ENCODE measurements at regions not wholly inside any gene's neighbourhood (a gene's known extent, or its start where the extent isn't known, plus 50 kb on each side); places are given as distances from the start of the nearest gene placed in this dataset.

GRCh38 chr3:167188592-167188991 is 191.5 kb downstream of the ZBBX start:
- Histone ChIP-seq H3K9me3 (replicated peaks; ENCODE audit: control insufficient read depth, low read depth, low read length) (no peaks in the 10 kb centered on the region), H3K4me1 (ENCODE audit: control insufficient read depth, insufficient read depth, low read length) (no peaks in the 10 kb centered on the region), H3K27me3 (ENCODE audit: control insufficient read depth, insufficient read depth, low read length) (no peaks in the 10 kb centered on the region), H3K27ac (ENCODE audit: low read length) (no peak overlapping the region), H3K4me3 (ENCODE audit: low read length) (no peak overlapping the region), H3K36me3 (ENCODE audit: control insufficient read depth, insufficient read depth, low read length) (no peaks in the 10 kb centered on the region)
- no peak for DNase-seq

GRCh38 chr3:167187221-167187620 is 192.9 kb downstream of the ZBBX start:
- Histone ChIP-seq H3K36me3 (ENCODE audit: control insufficient read depth, insufficient read depth, low read length) (no peaks in the 10 kb centered on the region), H3K27me3 (ENCODE audit: control insufficient read depth, insufficient read depth, low read length) (no peaks in the 10 kb centered on the region), H3K27ac (ENCODE audit: low read length) (no peak overlapping the region), H3K4me3 (ENCODE audit: low read length) (no peak overlapping the region), H3K4me1 (ENCODE audit: control insufficient read depth, insufficient read depth, low read length) (no peaks in the 10 kb centered on the region), H3K9me3 (replicated peaks; ENCODE audit: control insufficient read depth, low read depth, low read length) (no peaks in the 10 kb centered on the region)
- no peak for DNase-seq
- WGBS (ENCODE audit: insufficient coverage): no CpG with 5 or more reads among the region's 2 CpGs

GRCh38 chr3:167184511-167184910 is 195.6 kb downstream of the ZBBX start:
- WGBS (ENCODE audit: insufficient coverage): 100% methylated on average over 1 of the region's 3 CpGs
- no peaks in the 10 kb centered on the region for H3K27me3 ChIP-seq (ENCODE audit: control insufficient read depth, insufficient read depth, low read length)
- H3K27ac ChIP-seq (ENCODE audit: low read length): no peak overlapping the region
- no peak overlapping the region for H3K4me3 ChIP-seq (ENCODE audit: low read length)
- DNase-seq: no peak
- no peaks in the 10 kb centered on the region for H3K36me3 ChIP-seq (ENCODE audit: control insufficient read depth, insufficient read depth, low read length)
- H3K4me1 ChIP-seq (ENCODE audit: control insufficient read depth, insufficient read depth, low read length): no peaks in the 10 kb centered on the region
- no peaks in the 10 kb centered on the region for H3K9me3 ChIP-seq (replicated peaks; ENCODE audit: control insufficient read depth, low read depth, low read length)

GRCh38 chr3:167172377-167172776 is 207.7 kb downstream of the ZBBX start:
- no peak overlapping the region for H3K27ac ChIP-seq (ENCODE audit: low read length)
- no CpG with 5 or more reads among the region's 1 CpG for WGBS (ENCODE audit: insufficient coverage)
- peaks cover 4% of the 10 kb centered on the region for H3K4me1 ChIP-seq (ENCODE audit: control insufficient read depth, insufficient read depth, low read length)
- DNase-seq: no peak
- H3K9me3 ChIP-seq (replicated peaks; ENCODE audit: control insufficient read depth, low read depth, low read length): peaks cover 2% of the 10 kb centered on the region
- H3K27me3 ChIP-seq (ENCODE audit: control insufficient read depth, insufficient read depth, low read length): no peaks in the 10 kb centered on the region
- no peak overlapping the region for H3K4me3 ChIP-seq (ENCODE audit: low read length)
- H3K36me3 ChIP-seq (ENCODE audit: control insufficient read depth, insufficient read depth, low read length): no peaks in the 10 kb centered on the region

GRCh38 chr3:167167491-167167890 is 212.6 kb downstream of the ZBBX start:
- Histone ChIP-seq H3K27me3 (ENCODE audit: control insufficient read depth, insufficient read depth, low read length) (no peaks in the 10 kb centered on the region), H3K27ac (ENCODE audit: low read length) (no peak overlapping the region), H3K9me3 (replicated peaks; ENCODE audit: control insufficient read depth, low read depth, low read length) (no peaks in the 10 kb centered on the region), H3K4me3 (ENCODE audit: low read length) (no peak overlapping the region), H3K4me1 (ENCODE audit: control insufficient read depth, insufficient read depth, low read length) (peaks cover 5% of the 10 kb centered on the region), H3K36me3 (ENCODE audit: control insufficient read depth, insufficient read depth, low read length) (no peaks in the 10 kb centered on the region)
- 94% methylated on average over 2 of the region's 3 CpGs for WGBS (ENCODE audit: insufficient coverage)
- DNase-seq: no peak

GRCh38 chr3:167166594-167167253 is 213.4 kb downstream of the ZBBX start:
- no CpG with 5 or more reads among the region's 4 CpGs for WGBS (ENCODE audit: insufficient coverage)
- Histone ChIP-seq H3K4me3 (ENCODE audit: low read length) (no peak overlapping the region), H3K36me3 (ENCODE audit: control insufficient read depth, insufficient read depth, low read length) (no peaks in the 10 kb centered on the region), H3K9me3 (replicated peaks; ENCODE audit: control insufficient read depth, low read depth, low read length) (no peaks in the 10 kb centered on the region), H3K27me3 (ENCODE audit: control insufficient read depth, insufficient read depth, low read length) (no peaks in the 10 kb centered on the region), H3K27ac (ENCODE audit: low read length) (peak overlapping the region; percentile 17), H3K4me1 (ENCODE audit: control insufficient read depth, insufficient read depth, low read length) (peaks cover 5% of the 10 kb centered on the region)
- DNase-seq: peak; percentile 96

- peaks cover 5% of the 10 kb centered on the region for H3K4me1 ChIP-seq (ENCODE audit: control insufficient read depth, insufficient read depth, low read length)
- H3K4me3 ChIP-seq (ENCODE audit: low read length): no peak overlapping the region
- no peaks in the 10 kb centered on the region for H3K27me3 ChIP-seq (ENCODE audit: control insufficient read depth, insufficient read depth, low read length)
- no peaks in the 10 kb centered on the region for H3K36me3 ChIP-seq (ENCODE audit: control insufficient read depth, insufficient read depth, low read length)
- no peak for DNase-seq
- H3K9me3 ChIP-seq (replicated peaks; ENCODE audit: control insufficient read depth, low read depth, low read length): no peaks in the 10 kb centered on the region
- no peak overlapping the region for H3K27ac ChIP-seq (ENCODE audit: low read length)
These were observed 214.1 kb downstream of the ZBBX start for GRCh38 chr3:167166012-167166411.

- Histone ChIP-seq H3K36me3 (ENCODE audit: control insufficient read depth, insufficient read depth, low read length) (no peaks in the 10 kb centered on the region), H3K4me1 (ENCODE audit: control insufficient read depth, insufficient read depth, low read length) (peaks cover 5% of the 10 kb centered on the region), H3K27me3 (ENCODE audit: control insufficient read depth, insufficient read depth, low read length) (no peaks in the 10 kb centered on the region), H3K27ac (ENCODE audit: low read length) (no peak overlapping the region), H3K4me3 (ENCODE audit: low read length) (no peak overlapping the region), H3K9me3 (replicated peaks; ENCODE audit: control insufficient read depth, low read depth, low read length) (no peaks in the 10 kb centered on the region)
- no CpG with 5 or more reads among the region's 3 CpGs for WGBS (ENCODE audit: insufficient coverage)
- no peak for DNase-seq
These were observed 216.5 kb downstream of the ZBBX start for GRCh38 chr3:167163580-167163979.

GRCh38 chr3:167162083-167162482 is 218.0 kb downstream of the ZBBX start:
- Histone ChIP-seq H3K27ac (ENCODE audit: low read length) (no peak overlapping the region), H3K4me3 (ENCODE audit: low read length) (no peak overlapping the region), H3K9me3 (replicated peaks; ENCODE audit: control insufficient read depth, low read depth, low read length) (no peaks in the 10 kb centered on the region), H3K4me1 (ENCODE audit: control insufficient read depth, insufficient read depth, low read length) (no peaks in the 10 kb centered on the region), H3K36me3 (ENCODE audit: control insufficient read depth, insufficient read depth, low read length) (no peaks in the 10 kb centered on the region), H3K27me3 (ENCODE audit: control insufficient read depth, insufficient read depth, low read length) (no peaks in the 10 kb centered on the region)
- WGBS (ENCODE audit: insufficient coverage): no CpG with 5 or more reads among the region's 1 CpG
- no peak for DNase-seq

GRCh38 chr3:167160781-167161180 is 219.3 kb downstream of the ZBBX start:
- Histone ChIP-seq H3K4me1 (ENCODE audit: control insufficient read depth, insufficient read depth, low read length) (no peaks in the 10 kb centered on the region), H3K4me3 (ENCODE audit: low read length) (no peak overlapping the region), H3K9me3 (replicated peaks; ENCODE audit: control insufficient read depth, low read depth, low read length) (peaks cover 7% of the 10 kb centered on the region), H3K27me3 (ENCODE audit: control insufficient read depth, insufficient read depth, low read length) (no peaks in the 10 kb centered on the region), H3K36me3 (ENCODE audit: control insufficient read depth, insufficient read depth, low read length) (no peaks in the 10 kb centered on the region), H3K27ac (ENCODE audit: low read length) (no peak overlapping the region)
- peak; percentile 97 for DNase-seq
- WGBS (ENCODE audit: insufficient coverage): 17% methylated on average over 1 of the region's 1 CpG

GRCh38 chr3:167151636-167152035 is 228.5 kb downstream of the ZBBX start:
- no peak overlapping the region for H3K27ac ChIP-seq (ENCODE audit: low read length)
- WGBS (ENCODE audit: insufficient coverage): no CpG with 5 or more reads among the region's 2 CpGs

More at GRCh38 chr3:167151636-167152035, 228.5 kb downstream of the ZBBX start:
- Histone ChIP-seq H3K9me3 (replicated peaks; ENCODE audit: control insufficient read depth, low read depth, low read length) (peaks cover 11% of the 10 kb centered on the region), H3K36me3 (ENCODE audit: control insufficient read depth, insufficient read depth, low read length) (no peaks in the 10 kb centered on the region), H3K4me1 (ENCODE audit: control insufficient read depth, insufficient read depth, low read length) (no peaks in the 10 kb centered on the region), H3K4me3 (ENCODE audit: low read length) (no peak overlapping the region), H3K27me3 (ENCODE audit: control insufficient read depth, insufficient read depth, low read length) (no peaks in the 10 kb centered on the region)
- peak; percentile 40 for DNase-seq

Data from muscle of leg (tissue), 3 donors.